HepG2 (cell line): ENCODE measurements at regions not wholly inside any gene's neighbourhood (a gene's known extent, or its start where the extent isn't known, plus 50 kb on each side); places are given as distances from the start of the nearest gene placed in this dataset.

Source experiments
- ARID3A ChIP-seq: IDR thresholded peaks from 2 replicates; pipeline ENCODE4 v1.6.1; 2012; ENCODE audit warnings: low read depth, low read length, improper control_type of control experiment
- REST ChIP-seq, 2 experiments: IDR thresholded peaks; 2 replicates each; pipeline ENCODE4 v1.6.1; 2011 to 2012; ENCODE audit warnings: low read length in 2 of 2, borderline replicate concordance in 1 of 2, low read depth in 1 of 2, mild to moderate bottlenecking in 1 of 2, moderate library complexity in 1 of 2
- SETDB1 ChIP-seq: sonication (generic); formaldehyde crosslinking; IDR thresholded peaks from 2 replicates; pipeline ENCODE4 v1.5.1; 2020; ENCODE audit warnings: missing genetic modification reagents, mild to moderate bottlenecking, borderline replicate concordance
- TF ChIP-seq, protein P1 (sequence below): sonication (generic); formaldehyde crosslinking; IDR thresholded peaks from 2 replicates; pipeline ENCODE4 v1.5.0; 2020; ENCODE audit warnings: missing genetic modification reagents
- TF ChIP-seq, protein P2 (sequence below): fragments of 450-650 bp; IDR thresholded peaks from 2 replicates; pipeline ENCODE4 v1.6.1; 2016
- TF ChIP-seq, protein P3 (sequence below): sonication (generic); formaldehyde crosslinking; IDR thresholded peaks from 2 replicates; pipeline ENCODE4 v1.8.0; 2023; ENCODE audit warnings: mild to moderate bottlenecking, missing genetic modification reagents

DNA sequence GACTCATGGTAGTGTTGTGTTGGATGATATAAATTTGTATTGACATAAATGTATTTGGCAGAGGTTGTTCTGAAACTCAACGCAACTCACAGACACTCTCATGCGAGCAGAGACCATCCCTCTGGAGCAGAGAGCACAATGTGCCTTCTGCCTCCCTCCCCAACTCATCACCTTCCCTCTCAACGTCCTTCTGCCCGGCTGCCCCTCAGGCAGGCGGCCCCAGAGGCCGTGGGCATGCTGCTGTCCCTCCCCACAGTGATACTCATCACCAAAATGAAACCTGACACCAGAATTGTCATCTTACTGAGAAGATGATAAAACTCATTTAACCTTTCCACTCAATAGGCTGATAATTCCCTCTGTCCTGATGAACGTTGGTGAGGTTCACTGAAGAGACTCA lies 260.6 kb downstream of the ETS1 start (continued):
- TF ChIP-seq ARID3A: no peak
- TF ChIP-seq, protein P1, sequence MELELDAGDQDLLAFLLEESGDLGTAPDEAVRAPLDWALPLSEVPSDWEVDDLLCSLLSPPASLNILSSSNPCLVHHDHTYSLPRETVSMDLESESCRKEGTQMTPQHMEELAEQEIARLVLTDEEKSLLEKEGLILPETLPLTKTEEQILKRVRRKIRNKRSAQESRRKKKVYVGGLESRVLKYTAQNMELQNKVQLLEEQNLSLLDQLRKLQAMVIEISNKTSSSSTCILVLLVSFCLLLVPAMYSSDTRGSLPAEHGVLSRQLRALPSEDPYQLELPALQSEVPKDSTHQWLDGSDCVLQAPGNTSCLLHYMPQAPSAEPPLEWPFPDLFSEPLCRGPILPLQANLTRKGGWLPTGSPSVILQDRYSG: no peak
- no peak for TF ChIP-seq SETDB1 (CRISPR knock-in tag)
- TF ChIP-seq, protein P2, sequence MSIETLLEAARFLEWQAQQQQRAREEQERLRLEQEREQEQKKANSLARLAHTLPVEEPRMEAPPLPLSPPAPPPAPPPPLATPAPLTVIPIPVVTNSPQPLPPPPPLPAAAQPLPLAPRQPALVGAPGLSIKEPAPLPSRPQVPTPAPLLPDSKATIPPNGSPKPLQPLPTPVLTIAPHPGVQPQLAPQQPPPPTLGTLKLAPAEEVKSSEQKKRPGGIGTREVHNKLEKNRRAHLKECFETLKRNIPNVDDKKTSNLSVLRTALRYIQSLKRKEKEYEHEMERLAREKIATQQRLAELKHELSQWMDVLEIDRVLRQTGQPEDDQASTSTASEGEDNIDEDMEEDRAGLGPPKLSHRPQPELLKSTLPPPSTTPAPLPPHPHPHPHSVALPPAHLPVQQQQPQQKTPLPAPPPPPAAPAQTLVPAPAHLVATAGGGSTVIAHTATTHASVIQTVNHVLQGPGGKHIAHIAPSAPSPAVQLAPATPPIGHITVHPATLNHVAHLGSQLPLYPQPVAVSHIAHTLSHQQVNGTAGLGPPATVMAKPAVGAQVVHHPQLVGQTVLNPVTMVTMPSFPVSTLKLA: no peak
- no peak for TF ChIP-seq REST (IDR thresholded peaks at IDR 0.05; ENCODE audit: borderline replicate concordance in 1 of 2, low read depth in 1 of 2, low read length in 2 of 2)
- TF ChIP-seq, protein P3, sequence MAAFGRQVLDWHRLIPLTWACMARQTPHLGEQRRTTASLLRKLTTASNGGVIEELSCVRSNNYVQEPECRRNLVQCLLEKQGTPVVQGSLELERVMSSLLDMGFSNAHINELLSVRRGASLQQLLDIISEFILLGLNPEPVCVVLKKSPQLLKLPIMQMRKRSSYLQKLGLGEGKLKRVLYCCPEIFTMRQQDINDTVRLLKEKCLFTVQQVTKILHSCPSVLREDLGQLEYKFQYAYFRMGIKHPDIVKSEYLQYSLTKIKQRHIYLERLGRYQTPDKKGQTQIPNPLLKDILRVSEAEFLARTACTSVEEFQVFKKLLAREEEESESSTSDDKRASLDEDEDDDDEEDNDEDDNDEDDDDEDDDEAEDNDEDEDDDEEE (CRISPR knock-in tag): no peak
